ENCODE measurements at regions not wholly inside any gene's neighbourhood (a gene's known extent, or its start where the extent isn't known, plus 50 kb on each side); places are given as distances from the start of the nearest gene placed in this dataset.

DNA sequence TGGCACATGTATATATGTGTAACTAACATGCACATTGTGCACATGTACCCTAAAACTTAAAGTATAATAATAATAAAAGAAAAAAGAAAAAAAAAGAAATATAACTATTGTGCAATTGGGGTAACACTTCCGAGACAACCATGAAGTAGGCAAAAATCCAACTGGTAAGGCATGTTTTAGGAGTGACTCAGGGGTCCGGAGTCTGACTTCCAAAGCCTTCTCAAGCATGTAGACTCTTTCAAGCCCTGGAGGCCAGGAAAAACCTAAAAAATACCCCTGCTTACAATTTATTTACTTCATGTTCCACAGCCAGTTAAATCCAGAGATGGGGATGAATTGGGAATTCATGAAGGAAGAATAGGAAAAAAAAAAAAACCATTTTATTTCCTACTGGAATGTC is 161.3 kb upstream of the PHACTR1 start:
- no peak for DNase-seq

DNA sequence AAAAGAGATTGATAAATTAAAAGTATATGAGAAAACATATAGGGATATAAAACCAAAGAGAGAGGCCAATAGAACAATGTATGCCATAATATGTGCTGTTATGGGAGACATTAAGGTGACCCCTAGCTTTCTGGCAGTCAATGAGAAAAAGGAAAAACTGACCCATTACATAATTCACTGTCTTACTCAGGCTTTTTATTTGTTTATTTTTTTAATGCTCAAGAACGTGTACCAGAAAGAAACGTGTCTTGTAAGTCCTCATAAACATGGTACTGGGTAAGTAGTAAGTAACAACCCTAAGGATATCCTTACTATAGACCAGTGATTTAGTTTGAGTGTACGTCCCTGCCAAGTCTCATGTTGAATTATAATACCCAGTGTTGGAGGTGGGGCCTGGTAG is 160.8 kb upstream of the PHACTR1 start:
- DNase-seq = no peak

DNA sequence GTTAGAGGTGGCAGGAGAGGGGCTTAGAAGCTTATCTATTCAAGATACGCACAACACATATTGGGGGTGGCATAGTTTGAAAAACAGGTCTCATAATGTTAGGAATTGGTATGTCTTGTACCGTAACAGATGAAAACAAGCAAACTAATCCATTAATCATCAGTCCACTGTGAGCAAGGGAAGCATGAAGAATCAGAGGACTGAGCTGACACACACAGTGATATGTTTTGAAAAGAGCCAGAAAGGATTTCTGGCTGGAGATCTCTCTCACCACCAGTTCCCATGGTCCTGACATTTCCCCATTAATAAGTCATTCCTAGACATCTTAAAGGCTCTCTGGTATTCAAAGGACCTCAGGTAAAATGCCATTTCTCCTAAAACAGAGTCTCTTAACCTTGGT is 158.8 kb upstream of the PHACTR1 start:
- DNase-seq = no peak

DNA sequence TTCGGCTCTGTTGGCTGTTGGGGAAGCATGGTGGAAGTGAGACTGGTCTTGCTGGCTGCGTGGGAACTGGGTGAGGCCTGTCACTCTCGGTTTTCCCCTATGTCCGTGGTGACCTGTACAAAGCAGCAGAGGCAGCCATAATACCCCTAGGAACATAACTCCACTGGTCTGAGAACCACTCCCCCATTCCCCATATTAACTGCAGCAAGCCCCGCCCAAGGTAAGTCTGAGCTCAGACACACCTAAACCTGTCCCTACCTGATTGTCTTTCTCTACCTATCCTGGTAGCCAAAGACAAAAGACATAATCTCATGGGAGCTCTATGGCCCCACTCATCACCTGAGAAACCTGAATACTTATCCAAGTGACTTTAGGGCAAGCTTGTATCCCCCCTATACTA is 156.3 kb upstream of the PHACTR1 start:
- DNase-seq = no peak

DNA sequence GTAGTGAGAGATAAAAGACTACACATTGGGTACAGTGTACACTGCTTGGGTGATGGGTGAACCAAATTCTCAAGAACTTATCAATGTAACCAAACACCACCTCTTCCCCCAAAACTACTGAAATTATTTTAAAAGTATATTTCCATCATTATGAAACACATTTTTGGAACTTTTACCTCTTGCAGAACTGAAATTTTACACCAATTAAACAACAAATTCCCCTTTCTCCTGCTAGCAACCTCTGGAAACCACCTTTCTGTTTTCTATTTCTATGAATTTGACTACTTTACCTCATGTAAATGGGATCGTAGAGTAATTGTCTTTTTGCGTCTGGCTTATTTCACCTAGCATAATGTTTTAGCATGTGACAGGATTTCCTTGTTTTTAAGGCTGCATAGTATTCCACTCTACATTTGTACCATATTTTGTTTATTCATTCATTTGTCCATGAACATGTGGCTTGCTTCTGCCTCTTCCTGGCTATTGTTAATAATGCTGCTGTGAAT is 149.9 kb upstream of the PHACTR1 start:
- DNase-seq = no peak

DNA sequence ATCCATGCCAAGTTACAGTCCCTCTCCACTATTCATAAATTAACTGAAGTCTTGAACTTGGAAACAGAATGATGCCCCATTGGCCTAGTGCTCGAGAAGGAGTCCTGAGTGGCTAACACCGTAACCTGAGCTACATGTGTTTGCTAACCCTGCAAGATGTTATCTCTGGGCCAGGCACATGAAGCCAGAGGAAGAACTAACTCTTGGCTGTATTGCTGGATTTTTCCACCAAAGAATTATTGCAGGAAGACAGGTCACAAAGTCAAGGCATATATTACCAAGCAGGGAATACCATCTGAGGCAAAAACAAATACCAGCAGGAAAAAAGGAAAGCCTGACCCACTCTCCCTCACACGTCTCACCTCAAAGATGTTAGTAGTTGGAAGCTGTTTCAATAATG is 148.9 kb upstream of the PHACTR1 start:
- DNase-seq = no peak

DNA sequence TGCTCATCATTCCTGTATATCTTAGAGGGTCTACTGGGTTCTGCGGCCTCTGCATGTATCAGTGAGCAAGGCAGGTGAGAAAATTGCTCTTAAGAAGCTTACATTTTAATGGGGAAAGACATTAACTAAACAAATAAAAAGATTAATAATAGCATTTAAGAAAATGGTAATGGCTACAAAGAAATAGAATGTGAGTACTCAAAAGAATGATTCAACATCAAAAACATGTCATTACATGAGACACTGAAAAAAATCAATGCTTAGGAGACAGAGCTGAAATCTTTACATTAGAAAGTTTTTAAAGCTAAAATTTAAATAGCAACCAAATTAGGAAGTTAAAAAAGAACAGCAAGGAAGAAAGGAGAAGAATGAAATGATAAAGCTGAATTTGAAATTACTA is 146.9 kb upstream of the PHACTR1 start:
- DNase-seq = no peak

DNA sequence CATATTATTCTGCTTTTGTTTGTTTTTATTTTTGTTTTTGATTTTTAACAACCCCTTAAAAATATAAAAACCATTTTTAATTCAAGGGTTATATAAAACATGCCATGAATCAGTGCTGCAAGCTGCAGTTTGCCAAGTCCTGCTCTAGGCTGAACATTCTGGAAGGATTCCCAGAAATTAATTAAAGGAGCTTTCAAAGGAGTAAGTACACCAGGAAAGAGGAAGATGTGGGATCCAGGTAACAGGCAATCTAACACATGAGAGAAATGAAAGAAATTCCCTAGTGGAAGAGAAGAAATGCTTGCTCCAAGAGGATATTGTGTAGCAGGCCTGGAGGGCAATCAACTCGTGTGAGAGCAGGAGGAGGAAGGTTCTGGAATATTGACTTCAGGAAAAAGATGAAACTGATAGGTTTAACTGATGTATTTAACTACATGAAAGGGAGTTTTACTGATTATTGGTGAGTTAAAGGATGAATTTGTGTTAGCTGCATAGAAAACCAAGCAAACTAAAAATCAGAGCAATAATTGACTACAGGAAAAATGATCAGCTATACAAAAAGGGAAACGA is 146.0 kb upstream of the PHACTR1 start:
- no peak for DNase-seq

DNA sequence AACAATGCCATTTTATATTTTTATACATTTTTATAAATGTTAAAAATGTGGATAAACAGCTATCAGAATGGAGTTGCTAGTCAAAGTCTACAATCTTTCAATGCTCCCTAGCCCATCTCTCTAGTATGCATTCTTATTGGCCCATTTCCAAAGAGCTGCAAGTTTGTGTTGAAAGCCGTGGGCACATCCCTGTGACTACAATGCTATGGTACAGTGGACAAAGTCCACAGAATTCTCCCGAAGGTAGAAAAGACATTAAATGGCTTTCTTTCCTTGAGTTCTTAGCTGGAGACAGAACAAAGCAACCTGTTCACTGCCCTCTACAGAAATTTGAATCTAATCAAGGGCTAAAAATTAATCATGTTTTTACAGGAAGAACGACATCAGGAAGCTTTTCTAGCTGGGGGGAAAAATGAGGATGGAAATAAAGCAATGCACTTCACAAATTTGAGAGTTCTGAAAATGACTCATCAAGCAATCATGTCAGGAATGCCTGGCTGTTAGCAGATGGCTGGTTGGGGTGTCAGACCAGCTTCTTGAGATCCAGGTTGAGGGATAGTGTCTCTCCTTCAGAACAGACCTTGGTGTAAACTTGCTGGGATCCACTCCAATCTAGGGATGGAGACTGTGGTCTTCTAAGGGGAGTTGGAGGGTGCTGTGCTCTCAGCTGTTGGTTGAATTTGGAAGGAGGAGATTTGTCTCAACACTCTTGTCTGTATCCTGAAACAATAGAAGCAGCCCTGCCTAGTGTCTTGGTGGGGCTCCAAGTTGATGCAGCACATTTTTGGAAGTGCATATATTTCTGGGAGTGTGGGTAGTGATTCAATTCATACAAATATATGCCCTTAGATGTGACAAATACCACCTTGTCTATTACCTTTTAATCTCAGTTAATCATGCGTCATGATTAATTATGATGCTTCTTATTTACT is 143.4 kb upstream of the PHACTR1 start:
- no peak for DNase-seq

DNA sequence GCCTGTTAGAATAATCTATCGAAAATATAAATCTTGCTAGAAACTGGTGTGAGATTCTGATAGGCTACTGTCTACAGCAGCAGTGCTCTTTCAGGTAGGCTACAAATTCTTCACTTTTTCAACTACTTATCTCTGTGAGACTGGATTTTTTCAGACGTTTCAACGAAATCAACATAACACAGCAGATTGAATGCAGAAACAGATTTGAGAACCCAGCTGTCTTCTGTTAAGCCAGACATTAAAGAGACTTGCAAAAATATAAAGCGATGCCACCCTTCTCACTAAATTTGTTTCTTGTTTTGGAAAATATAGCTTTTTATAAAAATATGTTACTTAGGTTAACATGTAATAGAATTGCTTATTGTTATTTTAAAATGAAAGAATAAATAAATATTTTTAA is 140.6 kb upstream of the PHACTR1 start:
- DNase-seq = no peak

DNA sequence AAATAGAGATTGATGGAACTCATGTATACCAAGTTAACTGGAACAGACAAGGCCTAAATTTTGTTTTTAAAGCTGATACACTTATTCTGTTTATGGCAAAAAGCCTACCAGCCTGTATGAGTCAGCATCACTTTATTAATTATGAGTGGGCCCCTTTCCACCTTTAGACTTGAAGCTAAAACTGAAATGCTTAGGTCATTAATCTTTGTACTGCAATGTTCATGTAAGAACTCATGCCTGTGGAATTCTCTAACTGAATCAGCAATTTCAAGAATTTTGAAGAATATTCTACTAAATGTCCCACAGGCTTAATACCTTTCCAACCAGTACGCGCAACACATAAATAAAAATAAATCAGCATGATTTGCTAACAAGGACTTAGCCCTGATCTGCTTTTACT is 140.2 kb upstream of the PHACTR1 start:
- no peak for DNase-seq

DNA sequence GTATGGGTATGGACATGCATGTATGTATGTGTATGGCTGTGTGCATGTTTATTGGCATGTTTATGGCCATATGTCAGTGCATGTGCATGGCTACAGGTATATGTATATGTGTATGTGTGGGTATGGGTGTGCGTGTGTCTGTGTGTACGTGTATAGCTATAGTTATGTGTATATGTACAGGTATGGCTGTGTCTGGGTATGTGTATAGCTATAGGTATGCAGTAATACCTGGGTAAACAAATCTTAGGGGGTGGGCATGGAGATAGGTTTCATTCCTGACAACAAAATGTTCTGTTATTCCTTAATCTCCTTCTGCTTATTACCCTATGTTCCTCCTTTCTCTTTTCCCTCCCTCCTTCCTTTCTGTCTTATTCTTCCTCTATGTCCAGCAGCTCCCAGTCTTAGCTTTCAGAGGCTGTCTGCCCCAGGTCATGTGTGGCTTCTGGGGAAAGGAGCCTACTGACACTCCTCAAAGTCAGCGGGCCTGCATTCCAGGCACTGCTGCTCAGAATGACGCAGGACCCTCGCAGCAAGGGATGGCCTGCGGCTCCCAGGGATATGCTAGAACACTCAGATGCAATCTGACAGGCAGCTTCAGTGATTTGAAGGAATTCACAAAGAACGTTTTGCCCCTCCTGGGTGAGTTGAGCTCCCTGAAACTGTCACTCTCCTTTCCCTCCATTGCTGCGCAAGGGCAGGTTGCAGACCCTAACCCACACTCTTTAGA is 139.3 kb upstream of the PHACTR1 start:
- no peak for DNase-seq

DNA sequence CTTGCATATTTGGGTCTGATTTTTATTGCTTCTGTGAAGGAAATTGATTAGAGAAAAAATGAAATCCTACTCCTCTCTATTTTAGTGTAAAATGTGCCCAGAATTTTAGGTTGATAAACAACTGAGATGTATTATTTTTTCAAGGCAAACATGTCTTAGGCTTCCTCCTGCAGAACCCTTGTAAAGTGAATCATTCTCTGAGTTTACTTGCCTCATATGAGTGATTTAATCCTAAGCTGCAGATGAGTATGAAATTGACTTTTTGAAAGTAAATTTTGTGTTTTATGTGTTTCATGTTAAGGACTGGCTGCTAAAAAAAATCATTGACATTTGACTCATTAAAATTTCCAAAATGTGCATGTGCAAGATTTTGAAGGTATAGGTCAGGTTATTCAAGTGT is 138.5 kb upstream of the PHACTR1 start:
- DNase-seq = no peak

DNA sequence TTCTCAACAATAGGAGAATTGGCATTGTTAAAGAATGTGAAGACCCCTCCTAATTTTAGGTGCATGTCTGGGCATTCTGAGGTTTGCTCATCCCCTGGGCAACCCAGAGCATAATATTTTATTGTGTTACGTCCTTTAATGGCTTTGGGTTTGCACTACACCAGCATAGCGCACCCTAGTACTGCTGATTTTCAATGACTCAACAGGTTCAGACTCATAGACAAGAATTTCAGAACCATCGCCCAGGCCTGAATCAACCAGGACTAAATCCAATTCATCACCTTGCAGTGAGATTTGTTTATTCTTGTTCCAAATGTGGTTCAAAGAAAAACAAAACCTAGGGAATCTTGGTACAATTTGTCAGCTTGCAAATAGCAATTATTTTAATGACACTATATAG is 137.8 kb upstream of the PHACTR1 start:
- no peak for DNase-seq

DNA sequence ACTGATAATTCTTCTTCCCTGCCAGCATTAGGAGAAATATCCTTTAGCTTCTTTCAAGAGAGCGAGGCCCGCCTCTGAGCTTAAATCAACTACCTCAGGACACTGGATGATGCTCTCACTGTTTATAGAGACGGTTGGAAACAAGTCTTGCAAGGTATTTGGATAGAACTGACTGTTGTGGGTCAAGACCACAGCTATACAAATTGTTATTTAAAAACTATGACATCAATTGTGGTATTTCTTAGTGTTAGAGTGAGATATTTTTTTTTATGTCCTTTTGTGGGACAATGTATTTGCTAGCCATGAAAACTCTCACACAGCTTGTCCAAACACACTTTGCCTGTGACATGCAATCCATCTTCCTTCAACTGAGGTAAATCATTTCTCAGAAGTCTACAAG is 136.3 kb upstream of the PHACTR1 start:
- DNase-seq = no peak

DNA sequence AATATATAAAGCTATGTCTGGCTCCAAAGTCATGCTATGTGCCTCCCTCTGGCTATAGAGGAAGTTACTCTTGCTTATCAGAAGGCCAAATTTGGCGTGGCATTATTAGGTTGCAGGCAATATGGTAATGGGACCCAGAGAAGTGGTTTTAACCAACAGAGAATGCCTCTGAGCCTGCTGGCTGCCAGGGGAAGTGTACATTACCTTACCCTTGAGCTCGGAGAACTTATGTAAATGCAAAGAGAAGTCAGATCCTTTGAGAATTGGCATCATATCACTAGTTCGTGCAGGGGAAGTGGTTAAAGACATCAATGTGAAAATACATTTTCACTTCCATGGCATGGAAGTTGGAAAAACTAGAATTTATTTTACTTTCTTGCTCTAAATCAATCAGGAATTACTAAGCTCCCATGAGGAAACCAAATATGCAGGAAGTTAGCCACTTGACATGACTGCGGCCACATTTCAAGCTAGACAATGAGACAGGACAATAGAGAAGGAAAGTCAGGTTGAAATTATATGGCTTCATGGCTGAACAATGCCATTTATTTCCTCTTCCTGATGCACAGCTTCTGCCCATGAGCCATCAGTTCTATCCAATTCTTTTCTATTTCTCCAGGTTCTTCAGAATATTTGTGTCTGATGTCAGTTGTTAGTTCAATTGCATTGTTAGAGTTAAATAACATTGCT is 134.0 kb upstream of the PHACTR1 start:
- no peak for DNase-seq

DNA sequence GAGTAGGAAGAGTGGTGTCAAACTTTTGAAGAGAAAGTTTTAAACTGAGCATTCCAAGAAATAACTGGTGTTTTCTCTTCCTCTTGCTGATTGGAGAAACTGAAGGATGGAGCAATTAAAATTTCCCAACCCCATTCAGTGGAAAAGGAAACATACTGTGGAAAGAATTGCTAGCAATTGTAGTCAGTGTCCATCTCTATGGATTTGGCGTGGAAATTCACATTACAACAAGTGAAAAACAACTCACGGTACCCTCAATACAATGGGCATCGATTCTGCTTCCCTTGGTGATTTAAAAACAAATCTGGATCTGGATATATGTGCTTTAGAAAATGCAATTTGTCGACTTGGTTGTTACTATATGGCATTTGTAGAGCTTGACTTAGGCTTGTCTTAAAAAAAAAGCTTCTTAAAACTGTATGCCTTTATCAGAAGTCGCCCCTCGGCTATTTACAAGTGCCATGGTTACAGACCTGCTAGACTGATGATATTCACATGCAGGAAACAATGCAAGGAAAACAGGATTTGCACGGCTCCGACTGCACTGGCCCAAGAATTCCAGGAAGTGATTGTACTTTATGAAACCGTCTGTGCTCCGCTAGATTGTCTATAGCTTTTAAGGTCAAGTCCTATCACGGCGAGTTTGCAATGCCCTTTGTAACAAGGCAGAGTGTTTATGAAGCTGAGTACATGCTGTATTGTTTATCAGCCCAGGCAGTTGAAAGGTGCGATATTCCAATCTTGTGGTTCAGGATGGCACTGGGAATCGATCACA is 131.7 kb upstream of the PHACTR1 start:
- no peak for DNase-seq

DNA sequence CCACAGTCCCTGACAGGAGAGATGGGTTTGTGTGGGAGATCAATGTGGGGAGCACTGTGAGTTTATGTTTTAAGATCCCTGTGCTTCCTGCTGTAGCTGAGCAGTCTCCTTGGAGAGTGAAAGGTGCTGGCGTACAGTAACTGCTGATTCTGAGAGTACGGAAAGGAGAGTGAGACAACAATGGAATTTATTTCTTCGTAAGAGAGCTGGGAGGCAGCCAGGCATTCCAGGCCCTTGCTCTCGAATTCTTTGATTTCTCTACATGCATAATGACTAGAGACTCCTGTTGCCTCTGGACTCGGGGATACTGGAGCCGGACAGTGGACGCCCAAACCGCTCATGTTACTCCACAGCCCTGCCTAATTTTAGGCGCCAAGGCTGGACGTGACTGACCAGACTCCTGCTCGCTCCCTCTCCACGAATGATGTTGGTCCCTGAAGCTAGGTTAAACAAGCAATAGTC is 131.0 kb upstream of the PHACTR1 start:
- DNase-seq = no peak

DNA sequence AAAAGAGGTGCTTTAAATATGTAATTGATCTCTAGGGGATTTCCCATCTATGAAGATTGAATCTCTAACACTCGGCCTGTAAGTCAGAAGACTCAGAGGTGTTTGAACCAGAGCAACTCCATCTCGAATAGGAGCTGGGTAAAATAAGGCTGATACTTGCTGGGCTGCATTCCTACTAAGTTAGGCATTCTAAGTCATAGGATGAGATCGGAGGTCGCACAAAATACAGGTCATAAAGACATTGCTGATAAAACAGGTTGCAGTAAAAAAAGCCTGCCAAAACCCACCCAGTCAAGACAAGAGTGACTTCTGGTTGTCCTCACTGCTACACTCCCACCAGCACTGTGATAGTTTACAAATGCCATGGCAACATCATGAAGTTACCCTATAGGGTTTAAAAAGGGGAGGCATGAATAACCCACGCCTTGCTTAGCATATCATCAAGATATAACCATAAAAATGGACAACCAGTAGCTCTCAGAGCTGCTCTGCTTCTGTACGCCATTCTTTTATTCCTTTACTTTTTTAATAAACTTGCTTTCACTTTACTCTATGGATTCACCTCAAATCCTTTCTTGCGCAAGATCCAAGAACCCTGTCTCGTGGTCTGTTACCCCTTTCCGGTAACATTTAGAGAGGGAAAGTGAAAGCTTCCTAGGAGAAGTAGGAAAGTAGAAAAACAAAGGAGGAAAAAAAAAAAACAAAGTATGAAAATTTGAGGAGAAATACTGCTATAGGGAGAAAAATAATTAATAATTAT is 129.7 kb upstream of the PHACTR1 start:
- no peak for DNase-seq

DNA sequence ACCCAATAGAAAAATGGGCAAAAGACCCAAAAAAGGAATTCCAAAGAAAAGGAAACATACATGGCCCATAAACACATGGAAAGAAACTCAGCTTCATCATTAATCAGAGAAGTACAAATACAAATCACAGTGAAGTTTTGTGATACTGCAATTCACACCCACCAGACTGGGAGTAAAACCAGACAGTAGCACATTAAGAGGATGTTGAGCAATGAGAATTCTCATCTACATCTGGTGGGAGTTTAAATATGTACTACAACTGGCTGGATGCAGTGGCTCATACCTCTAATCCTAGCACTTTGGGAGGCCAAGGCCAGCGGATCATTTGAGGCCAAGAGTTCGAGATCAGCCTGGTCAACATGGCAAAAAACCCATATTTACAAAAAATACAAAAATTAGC is 125.7 kb upstream of the PHACTR1 start:
- no peak for DNase-seq

DNA sequence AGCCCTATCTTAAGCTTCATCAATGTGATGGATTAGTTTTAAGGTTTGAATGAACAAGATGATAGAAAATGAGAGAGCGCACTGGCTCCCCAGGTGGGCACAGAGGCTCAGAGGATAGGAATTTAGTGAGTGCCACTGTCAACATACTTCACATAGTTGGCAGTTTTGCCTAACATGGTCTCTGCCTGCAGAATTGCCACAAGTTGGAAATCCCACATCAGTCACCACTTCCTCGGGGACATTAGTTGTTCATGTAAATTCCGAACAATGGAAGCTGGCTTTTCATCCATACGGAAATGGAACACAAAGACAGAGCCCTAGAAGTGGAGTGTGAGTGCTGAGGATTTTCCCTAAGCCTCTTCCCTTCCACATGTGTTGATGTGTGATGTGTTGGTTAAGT is 123.9 kb upstream of the PHACTR1 start:
- DNase-seq = no peak
